Activated B cell treated with CpG ODN at 0.5 μM for 24 hours (primary cell): ENCODE measurements at regions not wholly inside any gene's neighbourhood (a gene's known extent, or its start where the extent isn't known, plus 50 kb on each side); places are given as distances from the start of the nearest gene placed in this dataset.

Experiments
- ATAC-seq: fragments of 200-7000 bp; cut with Tn5 transposase; one replicate; pipeline ENCODE4 v1.10.0; 2021; ENCODE audit warnings: low read depth, mild to moderate bottlenecking, moderate library complexity
- CTCF ChIA-PET: fragments of 350-600 bp; sonication (Branson Sonifier 250); formaldehyde crosslinking; loops from one replicate; lab custom pipeline; 2021; ENCODE audit warnings: antibody characterized with exemption; lab: Charles Lee
- POLR2A ChIA-PET: fragments of 350-600 bp; sonication (Branson Sonifier 250); formaldehyde crosslinking; loops from one replicate; lab custom pipeline; 2021; ENCODE audit warnings: antibody characterized with exemption; lab: Charles Lee
- DNase-seq: peaks from one replicate; pipeline ENCODE4 v3.0.0; 2022
- H3K27ac Mint-ChIP-seq: one replicate; pipeline ENCODE4 v1.8.0; 2020; ENCODE audit warnings: mixed read lengths
- H3K27me3 Mint-ChIP-seq: one replicate; pipeline ENCODE4 v1.8.0; 2021; ENCODE audit warnings: mixed read lengths
- H3K36me3 Mint-ChIP-seq: one replicate; pipeline ENCODE4 v1.8.0; 2021; ENCODE audit warnings: low read depth, mixed read lengths
- H3K4me1 Mint-ChIP-seq: one replicate; pipeline ENCODE4 v1.8.0; 2021; ENCODE audit warnings: mixed read lengths
- H3K4me3 Mint-ChIP-seq: one replicate; pipeline ENCODE4 v1.8.0; 2020; ENCODE audit warnings: mild to moderate bottlenecking, mixed read lengths
- H3K9me3 Mint-ChIP-seq: one replicate; pipeline ENCODE4 v1.8.0; 2020; ENCODE audit warnings: mixed read lengths
- CTCF ChIP-seq: fragments of 200-600 bp; IDR thresholded peaks from one replicate; pipeline ENCODE4 v1.8.0; 2022; ENCODE audit warnings: antibody characterized with exemption, mild to moderate bottlenecking
- intact Hi-C: fragments of 100-400 bp; cut with micrococcal nuclease; formaldehyde crosslinking; loops from one replicate; pipeline ENCODE4 v1.15.1; 2024

- Mint-ChIP-seq H3K36me3 (no peaks in the 10 kb centered on the region), H3K4me1 (no peaks in the 10 kb centered on the region), H3K9me3 (peaks cover 4% of the 10 kb centered on the region), H3K4me3 (no peak overlapping the region), H3K27ac (no peak overlapping the region), H3K27me3 (no peaks in the 10 kb centered on the region)
- DNase-seq (no peak), ATAC-seq (no peak)
- ChIA-PET CTCF (no interaction called here), POLR2A (no interaction called here)
- TF ChIP-seq CTCF, result no peak
- intact Hi-C loops, result no loop called here
Observed at GRCh38 chr5:63050916-63051315, 472.3 kb downstream of the LRRC70 start.

- Mint-ChIP-seq H3K4me1 (no peaks in the 10 kb centered on the region), H3K27me3 (no peaks in the 10 kb centered on the region), H3K27ac (no peak overlapping the region), H3K4me3 (no peak overlapping the region), H3K36me3 (no peaks in the 10 kb centered on the region), H3K9me3 (peaks cover 2% of the 10 kb centered on the region)
- CTCF ChIA-PET, result no interaction called here
- intact Hi-C loops, result no loop called here
- no peak for TF ChIP-seq CTCF
- DNase-seq (no peak), ATAC-seq (no peak)
- POLR2A ChIA-PET, result no interaction called here
Observed at GRCh38 chr5:63049935-63050334, 471.3 kb downstream of the LRRC70 start.

GRCh38 chr5:63043792-63044191 lies 465.2 kb downstream of the LRRC70 start:
- no peaks in the 10 kb centered on the region for H3K36me3 Mint-ChIP-seq
- CTCF ChIA-PET, result no interaction called here
- H3K27ac Mint-ChIP-seq, result no peak overlapping the region

GRCh38 chr5:63032343-63032742 lies 453.7 kb downstream of the LRRC70 start:
- Mint-ChIP-seq H3K36me3 (no peaks in the 10 kb centered on the region), H3K4me3 (no peak overlapping the region), H3K27ac (no peak overlapping the region), H3K9me3 (peaks cover 17% of the 10 kb centered on the region), H3K27me3 (no peaks in the 10 kb centered on the region), H3K4me1 (no peaks in the 10 kb centered on the region)
- ChIA-PET POLR2A (no interaction called here), CTCF (no interaction called here)
- no peak for DNase-seq
- intact Hi-C loops, result no loop called here
- no peak for TF ChIP-seq CTCF
- no peak for ATAC-seq

More at GRCh38 chr5:63043792-63044191, 465.2 kb downstream of the LRRC70 start:
- intact Hi-C loops, result no loop called here
- ATAC-seq, result no peak
- no peak for DNase-seq
- peaks cover 2% of the 10 kb centered on the region for H3K9me3 Mint-ChIP-seq
- TF ChIP-seq CTCF, result no peak
- H3K4me3 Mint-ChIP-seq, result no peak overlapping the region
- POLR2A ChIA-PET, result no interaction called here
- H3K27me3 Mint-ChIP-seq, result no peaks in the 10 kb centered on the region
- H3K4me1 Mint-ChIP-seq, result no peaks in the 10 kb centered on the region

- CTCF ChIA-PET, result no interaction called here
- no peak overlapping the region for H3K27ac Mint-ChIP-seq
- peaks cover 17% of the 10 kb centered on the region for H3K9me3 Mint-ChIP-seq
- intact Hi-C loops, result no loop called here
- no peak for DNase-seq
- TF ChIP-seq CTCF, result no peak
- no peaks in the 10 kb centered on the region for H3K4me1 Mint-ChIP-seq
- no peak overlapping the region for H3K4me3 Mint-ChIP-seq
- no peaks in the 10 kb centered on the region for H3K36me3 Mint-ChIP-seq
- H3K27me3 Mint-ChIP-seq, result no peaks in the 10 kb centered on the region
- POLR2A ChIA-PET, result no interaction called here
- no peak for ATAC-seq
Observed at GRCh38 chr5:63029891-63030290, 451.3 kb downstream of the LRRC70 start.
